GM18508 (cell line): ENCODE measurements at regions not wholly inside any gene's neighbourhood (a gene's known extent, or its start where the extent isn't known, plus 50 kb on each side); places are given as distances from the start of the nearest gene placed in this dataset.
"Not testable (repeated sequence)": the region's sequence is repeated elsewhere in the genome, so short reads cannot be mapped to it uniquely, and the experiment has no call there.

Experiments used
- ATAC-seq: cut with Tn5 transposase; IDR thresholded peaks from one replicate; pipeline ENCODE4 v1.9.1; 2021; ENCODE audit warnings: moderate number of reproducible peaks; ENCODE audit not compliant: insufficient read depth, unreplicated experiment

DNA sequence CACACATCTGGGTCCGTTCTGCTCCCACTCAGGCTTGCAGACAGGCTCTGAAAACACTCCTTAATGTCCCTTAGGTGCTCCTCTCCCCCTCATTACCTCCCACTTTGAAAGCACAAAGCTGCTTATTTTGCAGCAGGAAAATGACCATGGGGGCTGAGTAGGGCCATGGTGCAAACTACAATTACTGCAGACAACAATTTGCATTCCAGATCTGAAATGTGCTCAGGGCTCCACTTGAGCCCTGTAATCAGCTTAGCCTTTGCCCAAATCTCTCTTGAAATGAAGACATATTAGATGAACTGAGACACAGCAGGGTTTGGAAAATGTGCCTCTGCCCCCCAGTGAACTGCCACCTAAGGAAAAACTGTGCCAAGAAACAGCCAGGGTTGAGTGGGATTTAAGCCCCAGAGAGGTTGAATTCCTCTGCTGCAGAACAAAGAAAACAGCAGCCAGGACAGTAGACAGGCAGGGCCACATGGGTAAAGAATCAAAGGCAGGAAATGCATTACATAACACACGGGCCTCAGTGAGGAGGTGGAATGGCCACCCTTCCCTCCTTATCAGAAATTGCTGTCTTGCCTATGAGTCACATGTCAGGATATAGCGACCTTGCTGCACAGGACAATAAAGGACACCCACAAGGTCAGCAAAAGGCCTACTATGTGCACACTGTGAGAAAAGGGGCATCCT, 126.8 kb upstream of the ARHGEF3 start:
- no peak for ATAC-seq

DNA sequence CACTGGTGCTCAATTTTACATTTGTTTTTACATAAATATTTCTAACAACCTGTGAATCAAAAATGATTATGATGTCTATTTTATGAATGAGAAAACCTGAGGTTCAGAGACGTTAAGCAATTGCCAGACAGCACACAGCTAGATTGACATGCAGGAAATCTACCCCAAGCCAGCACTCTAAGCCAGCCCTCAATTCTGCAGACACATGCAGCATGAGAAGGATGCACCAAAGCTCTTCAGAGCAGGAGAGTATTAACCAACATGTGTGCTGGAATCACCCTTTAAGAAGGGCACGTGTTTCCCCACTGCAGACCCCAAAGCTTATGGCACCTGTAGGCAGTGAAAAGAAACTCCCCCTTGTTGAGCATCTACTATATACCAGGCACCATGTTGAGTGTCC, 126.1 kb upstream of the ARHGEF3 start:
- no peak for ATAC-seq

DNA sequence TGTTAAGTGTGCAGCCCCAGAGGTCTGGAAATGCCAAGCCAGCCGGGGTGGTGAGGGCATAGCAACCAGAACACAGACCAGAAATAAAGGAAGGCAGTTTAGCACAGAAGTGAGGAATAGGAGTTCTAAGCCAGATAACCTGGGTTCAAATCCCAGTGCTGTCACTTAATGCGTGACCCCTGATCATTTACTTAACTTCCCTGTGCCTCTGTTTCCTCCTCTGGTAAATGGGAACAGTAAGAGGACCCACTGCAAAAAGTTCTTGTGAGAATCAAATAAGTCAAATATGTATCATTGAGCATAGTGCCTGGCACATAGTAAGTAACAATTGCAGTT, 125.2 kb upstream of the ARHGEF3 start:
- ATAC-seq, result no peak

DNA sequence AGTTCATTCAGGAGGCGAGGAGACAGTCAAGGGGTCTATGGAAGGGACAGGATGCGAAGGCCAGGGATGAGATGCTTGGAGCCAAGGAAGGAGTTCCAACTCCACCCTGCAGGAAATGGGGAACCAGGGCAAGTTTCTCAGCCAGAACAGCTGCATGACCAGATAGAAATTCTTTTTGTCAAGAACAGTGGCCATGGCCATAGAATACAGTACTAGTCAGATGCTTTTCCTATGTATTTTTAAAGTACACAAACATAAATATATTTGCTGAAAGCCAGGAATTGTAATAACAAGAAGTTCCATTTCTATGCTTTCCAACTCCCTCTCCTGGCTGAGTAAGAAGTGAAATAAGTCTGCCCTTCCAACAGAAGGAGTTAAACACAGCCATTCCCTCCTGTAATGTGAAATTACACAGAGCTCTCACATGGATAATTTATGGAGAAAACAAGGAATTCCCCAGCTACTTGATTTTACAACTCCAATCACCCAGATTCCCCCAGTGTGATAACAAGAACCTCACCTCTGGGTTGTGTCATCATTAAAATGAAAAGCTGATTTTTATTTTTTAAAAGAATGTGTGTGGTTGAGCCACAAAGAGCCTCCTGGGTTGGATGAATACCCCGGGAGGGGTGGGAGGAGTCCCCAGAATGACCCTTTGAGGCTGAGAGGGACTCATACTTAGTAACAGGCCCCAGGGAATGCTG, 124.6 kb upstream of the ARHGEF3 start:
- ATAC-seq, result no peak

GRCh38 chr3:56924700-56925099, 123.0 kb upstream of the ARHGEF3 start:
- ATAC-seq, result not testable (repeated sequence)

DNA sequence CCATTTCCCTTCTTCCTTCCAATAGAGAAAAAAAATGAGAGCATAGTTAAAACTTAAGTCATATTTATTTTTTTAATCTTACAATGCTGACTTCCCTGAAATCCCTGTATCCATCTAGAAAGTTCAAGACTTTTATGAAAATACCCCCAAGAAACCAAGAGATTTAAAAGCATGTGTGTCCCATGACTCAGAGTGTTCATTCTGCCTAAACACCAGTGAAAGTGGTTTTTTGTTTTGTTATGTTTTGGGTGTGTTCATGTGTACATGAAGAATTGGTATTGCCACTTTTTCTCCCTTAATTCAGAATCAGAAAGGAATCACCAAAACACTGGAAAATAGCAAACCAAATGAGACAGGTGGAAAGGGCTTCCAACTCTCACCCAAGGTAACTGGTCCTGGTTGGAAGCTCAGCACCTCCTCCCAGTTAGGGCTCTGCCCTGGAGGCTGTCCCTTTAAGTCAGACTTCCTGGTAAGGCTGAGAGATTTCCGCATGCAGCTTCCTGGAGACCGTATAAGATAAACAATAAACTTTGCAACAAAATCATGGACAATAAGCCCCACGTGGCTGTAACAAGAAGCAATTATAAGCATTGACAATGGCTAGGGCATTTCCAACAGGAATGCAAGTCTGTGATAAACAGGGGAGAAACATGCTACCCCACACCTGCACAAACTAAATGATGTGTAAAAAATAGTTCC, 121.9 kb upstream of the ARHGEF3 start:
- no peak for ATAC-seq

DNA sequence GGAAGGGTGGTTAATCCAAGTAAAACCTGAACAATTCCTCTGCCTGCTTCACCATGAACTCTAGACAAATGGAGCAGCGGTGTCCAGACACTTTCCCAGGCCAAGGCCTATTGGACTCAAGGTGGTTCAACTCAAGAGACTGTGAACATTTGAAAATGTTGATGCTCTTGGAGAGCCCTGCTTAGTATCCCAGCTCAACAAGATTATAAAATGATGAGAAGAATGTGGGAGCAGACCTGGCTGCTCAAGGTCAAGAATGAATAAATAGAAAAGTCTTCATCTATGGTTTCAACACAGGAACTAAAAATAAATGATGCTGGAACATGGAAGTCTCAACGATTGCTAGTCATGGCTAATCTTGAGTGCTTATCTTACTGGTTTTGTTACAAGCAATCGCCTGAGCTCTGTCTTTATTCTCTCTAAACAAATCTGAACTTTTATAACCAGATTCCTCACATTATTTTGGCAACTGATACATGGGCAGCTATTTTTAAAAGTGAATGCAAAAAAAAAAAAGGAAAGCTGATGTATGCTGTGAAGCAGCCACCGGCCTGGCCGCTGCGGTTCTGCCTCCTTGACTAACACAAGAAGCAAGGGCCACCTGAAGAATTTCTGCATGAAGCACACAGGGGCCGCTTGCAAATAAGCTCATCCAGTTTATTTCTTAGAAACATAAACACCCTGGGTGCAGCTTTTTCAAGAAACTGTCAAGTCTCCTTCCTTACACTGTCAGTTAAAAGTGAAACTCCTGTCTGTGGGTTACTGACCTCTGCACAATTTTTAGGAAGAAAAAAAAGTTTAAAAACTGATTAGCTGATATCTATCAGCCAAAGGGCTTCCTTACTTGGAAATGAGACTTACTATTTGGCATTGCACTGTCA, 120.1 kb upstream of the ARHGEF3 start:
- ATAC-seq, result no peak

DNA sequence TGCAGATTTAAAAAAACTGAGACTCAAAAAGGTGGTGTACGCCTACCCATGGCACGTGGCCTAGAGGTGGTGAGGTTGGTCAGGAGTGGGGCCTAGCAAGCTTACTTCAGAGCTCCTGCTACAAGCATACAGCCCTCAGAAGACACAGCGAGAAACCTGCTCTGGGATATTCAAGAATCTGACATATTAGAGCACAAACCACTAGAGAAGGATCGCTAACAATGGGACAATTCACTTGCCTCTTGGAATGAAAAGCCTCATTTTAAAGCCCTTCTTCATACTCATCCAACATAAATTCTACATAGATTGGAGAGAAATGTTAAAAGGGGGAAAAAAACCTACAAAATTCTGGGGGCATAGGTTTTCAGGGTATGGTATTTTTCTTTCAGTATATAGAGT, 118.0 kb upstream of the ARHGEF3 start:
- ATAC-seq, result no peak

GRCh38 chr3:56919137-56919796, 117.5 kb upstream of the ARHGEF3 start:
- no peak for ATAC-seq

DNA sequence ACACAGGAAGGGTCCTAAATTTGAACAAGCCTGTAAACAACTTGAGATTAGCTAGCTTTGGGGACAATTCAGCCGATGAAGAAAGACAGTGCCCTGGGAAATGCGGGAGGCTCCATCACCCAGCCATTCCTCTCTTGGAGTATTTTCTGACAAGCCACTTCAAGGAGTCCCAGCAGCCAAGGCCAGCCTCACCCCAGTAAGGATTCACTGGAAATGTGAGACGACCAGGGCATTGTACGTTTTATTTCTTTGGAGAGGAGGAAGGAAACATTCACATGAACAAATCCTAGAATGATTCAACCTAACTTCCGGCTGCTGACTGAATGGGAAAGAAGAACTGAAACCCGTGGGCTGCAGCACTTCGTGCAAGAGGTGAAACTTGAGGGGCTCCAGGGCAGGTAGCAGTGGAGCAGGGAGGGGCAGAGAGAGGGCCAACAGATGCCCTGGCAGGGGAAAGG, 116.4 kb upstream of the ARHGEF3 start:
- ATAC-seq, result no peak

DNA sequence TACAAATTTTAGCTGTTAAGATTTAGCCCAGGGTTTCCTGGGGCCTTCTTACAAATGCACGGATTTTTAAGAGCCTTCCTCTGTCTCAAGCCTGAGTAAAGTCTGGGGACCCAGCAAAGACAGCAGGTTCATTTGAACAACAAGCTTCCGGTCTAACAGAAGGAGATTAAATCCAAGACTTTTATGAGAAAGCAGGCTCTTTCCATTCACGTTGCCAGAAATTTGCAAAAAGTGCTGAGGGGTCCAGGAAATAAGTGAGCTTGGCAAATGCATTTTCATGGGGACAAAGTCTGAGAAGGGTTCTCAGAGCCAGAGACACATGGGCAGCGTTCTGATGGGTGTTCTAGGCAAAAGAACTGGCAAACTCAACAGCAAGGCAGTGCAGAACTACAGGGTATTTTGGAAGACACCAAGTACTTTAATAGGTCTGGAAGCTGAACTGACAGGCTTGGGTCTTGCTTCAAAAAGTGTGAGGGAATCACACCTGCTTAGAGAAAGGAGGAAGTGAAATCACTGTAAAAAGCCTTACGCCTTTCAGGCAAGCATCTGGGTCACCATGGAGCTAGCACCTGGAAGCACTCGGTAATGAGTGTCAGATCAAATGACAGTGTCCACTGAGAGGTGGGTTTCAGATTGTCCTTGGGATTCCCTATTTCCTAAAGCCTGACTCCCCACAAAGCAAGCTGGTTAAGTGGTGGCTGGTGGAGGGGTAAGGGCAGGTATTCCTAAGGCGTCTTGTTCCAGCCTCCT, 115.8 kb upstream of the ARHGEF3 start:
- ATAC-seq, result peak; percentile 55

DNA sequence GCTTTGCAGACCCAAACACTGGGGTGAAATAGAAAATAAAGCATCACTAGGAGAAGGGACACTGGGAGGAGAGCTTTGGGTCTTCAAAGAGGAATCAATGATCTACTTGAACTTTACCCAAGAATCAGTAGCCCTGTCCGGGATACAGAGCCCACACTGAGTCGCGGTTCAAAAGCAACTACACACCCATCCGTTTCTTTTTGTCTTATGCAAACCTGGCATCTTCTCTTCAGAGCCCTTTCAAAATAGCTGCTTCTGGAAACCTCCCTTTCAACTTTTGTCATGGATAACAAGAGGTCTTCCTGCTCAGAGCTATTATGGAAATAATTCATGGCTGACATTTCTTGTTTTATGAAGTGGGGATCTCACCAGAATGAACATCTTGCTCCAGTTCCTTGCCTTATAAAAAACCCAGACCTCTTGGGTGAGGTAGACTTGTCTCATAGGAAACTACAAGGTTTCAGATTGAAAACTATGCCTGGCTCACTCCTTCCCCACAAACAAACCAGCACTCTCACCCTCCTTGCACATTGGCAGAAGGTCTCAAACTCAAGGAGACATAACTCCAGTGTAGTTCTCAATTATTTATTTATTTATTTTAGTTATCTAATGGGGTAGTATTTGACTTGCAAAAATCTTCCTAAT, 115.1 kb upstream of the ARHGEF3 start:
- ATAC-seq, result no peak

- peak; percentile 34 for ATAC-seq
These were observed 114.3 kb upstream of the ARHGEF3 start for GRCh38 chr3:56915966-56916586.

DNA sequence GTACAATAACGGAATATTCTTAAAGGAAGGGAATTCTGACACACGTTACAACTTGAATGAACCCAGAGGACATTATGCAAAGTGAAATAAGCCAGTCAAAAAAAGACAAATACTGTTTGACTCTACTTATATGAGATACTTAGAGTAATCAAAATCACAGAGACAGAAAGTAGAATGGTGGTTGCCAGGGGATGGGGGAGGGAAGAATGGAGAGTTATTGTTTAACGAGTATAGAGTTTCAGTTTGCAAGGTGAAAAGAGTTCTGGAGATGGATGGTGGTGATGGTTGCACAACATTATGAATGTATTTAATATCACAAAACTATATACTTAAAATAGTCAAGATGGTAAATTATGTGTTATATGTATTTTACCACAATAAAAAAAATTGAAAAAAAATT, 112.9 kb upstream of the ARHGEF3 start:
- no peak for ATAC-seq

GRCh38 chr3:56911363-56911762, 109.6 kb upstream of the ARHGEF3 start:
- no peak for ATAC-seq

DNA sequence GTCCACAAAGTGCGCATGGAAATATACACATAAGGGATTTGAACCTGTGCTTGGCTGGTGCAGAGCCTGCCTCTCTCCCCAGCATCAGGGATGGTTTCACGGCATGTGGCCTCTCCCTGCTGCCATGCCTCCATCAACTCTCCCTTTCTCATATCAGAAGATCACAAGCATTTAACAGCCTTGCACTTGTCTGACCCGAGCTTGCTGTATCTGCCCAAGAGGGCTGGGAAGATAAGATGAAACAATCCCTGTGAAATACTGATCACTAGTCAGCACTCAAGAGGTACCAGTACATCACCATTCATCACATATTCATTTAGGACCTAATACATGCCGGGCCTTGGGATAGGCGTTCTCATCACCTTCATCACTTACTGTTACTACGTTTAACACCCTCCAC, 107.6 kb upstream of the ARHGEF3 start:
- ATAC-seq, result no peak

- no peak for ATAC-seq
These were observed 106.3 kb upstream of the ARHGEF3 start for GRCh38 chr3:56908004-56908403.

DNA sequence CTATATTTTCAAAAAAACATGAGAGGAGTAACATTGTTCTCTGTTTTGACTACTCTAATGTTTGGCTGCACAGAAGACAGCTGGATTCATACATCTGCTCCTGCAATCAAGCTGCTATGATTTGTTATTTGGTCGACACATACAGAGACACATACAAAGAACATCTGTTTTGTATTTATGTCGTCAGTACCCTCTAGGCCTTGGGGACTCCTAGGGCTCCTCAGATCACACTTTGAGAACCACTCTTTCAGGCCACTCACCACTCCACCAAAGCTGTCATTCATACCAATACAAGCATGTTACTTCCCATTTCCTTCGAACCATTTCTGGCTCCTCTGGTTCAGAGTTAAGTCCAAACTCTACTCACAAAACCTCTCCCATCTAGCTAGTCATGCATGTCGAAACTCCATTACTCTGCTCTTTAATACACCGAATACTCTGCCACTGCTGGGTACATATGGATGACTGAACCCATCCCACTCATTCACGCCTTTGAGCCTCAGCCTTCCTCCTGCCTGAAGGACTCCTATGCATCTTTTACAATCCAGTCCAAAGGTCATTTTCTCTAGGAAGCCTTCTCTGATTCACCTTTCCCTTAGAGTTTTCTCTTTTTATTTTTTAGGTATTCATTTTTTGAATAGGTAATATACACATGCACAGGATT, 102.9 kb upstream of the ARHGEF3 start:
- no peak for ATAC-seq
